T1000 (cell line): ENCODE measurements at regions not wholly inside any gene's neighbourhood (a gene's known extent, or its start where the extent isn't known, plus 50 kb on each side); places are given as distances from the start of the nearest gene placed in this dataset.

ENCODE experiments used
- DNase-seq: peaks from one replicate; lab custom pipeline; 2025; ENCODE audit warnings: mixed read lengths; lab: John Stamatoyannopoulos, UW

DNA sequence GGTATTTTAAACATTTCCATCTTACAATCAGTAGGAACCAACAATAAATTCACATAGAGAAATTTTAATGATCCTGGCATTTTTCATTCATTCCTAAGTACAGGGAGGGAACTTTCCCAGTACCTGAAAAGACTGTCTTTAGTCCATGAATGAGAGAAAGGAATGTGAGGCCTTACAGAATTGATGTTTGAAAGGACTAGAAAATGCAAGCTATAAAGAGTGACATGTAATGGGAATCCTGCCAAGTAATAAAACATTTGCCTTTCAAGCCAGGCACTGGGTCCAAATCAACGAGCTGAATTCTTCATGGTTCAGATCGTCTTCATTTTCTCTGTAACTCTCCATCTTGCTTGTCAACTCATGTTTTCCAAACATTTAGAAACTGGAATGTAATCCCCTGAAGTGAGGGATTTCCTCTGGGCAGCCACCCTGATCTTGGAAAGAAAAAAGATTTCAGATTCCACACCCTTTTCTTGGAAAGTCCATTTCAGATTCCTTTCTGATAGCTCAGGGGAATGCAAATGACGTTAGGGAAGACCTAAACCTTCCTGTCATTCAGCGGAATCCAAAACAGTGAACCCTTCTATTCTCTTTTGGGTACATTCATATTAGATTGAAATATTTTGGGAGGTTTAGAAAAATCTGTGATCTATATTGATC is 315.8 kb downstream of the SH3GL2 start:
- DNase-seq, result no peak

DNA sequence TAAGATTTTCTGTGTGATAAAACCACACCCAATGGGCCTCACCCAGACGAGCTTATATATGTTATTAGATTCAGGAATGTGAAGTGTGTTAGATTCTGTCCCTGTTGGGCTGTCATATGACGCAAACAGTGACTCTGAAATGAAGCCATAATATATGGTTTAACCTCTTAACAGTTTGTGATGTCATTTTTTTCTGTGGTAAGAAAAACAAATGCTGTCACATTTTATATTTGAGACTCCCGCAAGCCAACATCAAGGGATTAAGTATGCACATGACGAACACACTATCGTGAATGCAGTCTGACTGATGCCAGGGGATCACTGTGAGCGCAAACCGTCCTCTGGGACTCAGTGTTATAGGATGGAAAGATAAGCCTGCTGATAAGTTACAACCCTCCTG is 321.7 kb downstream of the SH3GL2 start:
- DNase-seq, result no peak

DNA sequence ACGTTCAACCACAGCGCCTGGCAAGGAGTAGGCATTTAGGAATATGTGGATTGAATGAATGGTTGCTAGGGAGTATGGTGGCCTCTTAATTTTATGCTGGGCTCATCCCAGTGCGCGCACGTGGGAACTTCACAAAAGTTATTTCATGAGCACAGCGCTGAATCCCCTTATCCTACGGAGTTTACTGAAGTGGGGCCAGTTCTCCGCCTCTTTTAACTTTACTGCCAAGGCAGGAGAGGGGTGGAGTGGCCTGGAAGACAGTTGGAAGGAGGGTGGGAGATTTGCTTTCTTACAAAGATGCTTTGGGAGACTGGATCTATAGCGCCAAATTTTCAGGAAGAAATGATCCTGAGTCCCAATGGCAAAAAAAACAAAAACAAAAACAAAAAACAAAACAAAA is 326.5 kb downstream of the SH3GL2 start:
- no peak for DNase-seq

DNA sequence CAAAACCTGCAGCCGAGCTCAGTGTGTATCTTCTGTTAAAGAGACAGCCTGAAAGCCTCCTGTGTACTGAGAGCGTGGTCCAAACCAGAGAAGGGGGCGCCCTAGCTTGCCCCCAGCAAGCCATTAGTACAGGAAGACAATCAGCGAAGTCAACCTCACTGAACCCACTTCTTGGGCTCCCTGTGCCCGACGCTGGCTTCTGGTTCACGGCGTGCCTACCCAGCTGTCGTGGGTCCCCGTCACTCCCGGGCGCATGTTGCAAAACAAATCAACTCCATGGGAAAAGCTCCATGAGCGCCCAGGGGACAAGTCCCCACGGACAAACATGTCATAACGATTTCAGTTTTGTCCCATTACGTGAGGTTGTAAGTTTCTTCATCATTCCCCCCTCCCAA is 326.9 kb downstream of the SH3GL2 start:
- DNase-seq, result no peak

DNA sequence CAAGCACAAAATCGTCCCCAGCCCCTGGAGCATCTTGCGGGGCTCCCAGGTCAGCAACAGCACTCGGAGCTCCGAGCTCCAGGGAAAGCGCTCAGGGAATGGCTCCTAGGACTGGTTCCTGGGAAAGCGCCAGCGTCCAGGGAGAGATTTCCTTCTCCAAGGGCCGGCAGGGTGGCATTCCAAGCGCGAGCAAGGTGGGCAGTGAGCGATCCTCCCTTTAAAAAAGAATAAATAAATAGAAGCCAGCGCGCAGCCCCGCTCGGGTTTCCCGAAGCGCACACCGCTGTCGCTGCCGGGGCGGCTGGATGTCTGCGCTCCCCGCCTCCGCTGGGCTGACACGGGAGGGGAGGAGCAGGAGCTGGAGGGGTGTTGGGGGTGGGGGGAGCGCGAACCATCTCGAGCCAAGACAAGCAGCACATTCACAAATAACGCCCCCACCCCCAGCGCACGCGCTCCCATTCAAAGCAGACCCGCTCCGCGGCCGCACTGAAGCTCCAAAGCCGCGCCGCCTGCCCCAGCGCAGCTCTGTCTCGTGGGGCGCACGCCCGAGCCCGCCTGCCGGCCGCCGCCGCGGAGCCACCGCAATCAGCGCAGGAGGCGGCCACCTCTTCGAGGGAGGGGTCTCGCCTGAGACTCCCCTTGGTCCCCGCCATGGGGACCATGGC is 327.4 kb downstream of the SH3GL2 start:
- no peak for DNase-seq

DNA sequence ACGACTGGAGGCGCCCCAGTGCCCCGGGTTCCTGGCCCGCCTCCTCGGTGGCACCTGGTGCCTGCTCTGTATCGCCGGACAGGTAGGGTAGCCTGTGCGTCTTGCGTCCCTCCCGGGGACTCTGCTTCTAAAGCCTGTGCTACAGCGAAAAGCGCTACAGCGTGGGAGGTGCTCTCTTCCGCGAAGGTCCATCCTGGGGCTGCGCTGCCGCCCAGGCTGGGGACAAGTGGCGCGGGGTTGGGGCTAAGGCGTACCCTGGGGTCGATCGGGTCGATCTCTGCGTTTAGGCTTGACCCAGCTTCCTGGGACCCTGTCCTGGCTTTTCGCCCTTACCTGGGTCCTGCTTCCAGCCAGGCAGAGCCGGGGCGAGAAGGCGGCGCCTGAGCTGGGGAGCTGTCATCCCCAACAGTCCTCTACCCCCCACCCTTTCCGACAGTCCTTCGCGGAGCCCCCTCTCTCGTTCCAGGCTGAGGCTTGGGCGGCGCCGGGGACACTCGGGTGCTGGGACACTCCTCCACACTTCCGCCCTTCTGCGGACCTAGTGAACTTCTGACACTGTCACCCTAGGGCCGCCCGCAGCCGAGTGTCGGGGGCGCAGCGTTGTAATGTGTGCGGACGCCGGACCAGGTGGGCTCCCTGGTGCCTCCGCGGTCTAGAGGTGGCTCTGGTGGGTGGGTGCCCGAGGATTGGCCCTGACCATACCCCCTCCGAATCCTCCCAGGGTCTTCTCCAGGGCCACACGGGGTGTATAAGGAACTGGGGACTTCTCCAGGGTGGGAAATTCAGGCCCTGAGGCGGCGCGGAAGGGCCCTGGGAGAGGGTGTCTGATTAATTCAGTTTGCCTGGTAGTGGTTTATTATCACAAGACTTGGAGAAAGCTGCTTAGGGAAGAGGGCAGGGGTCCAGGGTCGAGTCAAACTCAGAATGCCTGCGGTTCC is 328.2 kb downstream of the SH3GL2 start:
- no peak for DNase-seq

DNA sequence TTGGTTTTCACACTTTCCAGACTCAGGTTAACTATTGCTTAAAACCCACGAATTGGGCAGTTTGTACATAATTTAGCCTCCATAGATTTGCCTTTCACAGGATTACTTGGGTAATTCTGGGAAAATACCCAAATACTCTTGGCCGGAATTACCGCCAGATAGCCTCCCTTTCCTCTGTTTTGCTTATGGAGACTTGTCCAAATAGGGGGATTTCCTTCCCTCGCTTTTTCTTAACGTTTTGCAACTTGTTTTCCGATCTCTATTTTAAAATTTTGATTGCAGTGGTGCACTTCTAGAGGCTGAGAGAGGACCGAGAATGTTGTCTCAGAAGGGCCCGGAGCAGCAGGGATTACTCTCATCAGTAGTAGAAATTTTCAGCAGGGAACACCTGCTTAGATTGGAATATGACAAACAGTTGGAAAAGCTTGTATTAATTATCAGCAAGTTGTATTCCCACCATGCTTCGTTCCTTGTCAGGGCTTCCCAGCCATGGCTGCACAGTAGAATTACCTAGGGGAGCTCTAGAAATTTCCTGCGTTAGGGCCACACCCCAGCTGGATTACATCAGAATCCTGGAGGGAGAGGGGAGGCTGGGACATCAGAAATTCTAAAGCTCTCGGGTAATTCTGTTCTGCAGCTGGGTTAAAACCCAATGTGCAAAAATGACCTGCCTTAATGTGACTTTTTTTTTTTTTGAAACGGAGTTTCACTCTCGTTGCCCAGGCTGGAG is 329.1 kb downstream of the SH3GL2 start:
- no peak for DNase-seq

DNA sequence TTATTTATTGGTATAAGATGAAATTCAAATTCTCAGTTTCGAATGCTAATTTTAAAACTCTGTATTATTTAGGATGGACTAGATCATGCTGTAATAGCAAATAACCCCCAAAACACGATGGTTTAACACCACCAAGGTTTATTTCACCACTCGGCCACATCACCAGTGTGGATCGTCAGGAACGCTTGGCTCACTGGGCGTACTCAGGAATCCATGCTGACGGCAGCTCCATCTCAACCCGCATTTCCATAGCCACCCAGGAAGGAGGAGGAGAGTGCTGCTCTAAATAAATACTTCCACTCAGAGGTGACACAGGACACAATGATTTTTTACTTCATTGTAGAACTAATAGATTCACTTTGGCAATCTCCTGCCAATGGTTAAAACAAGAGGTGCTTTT is 347.4 kb downstream of the SH3GL2 start:
- no peak for DNase-seq

DNA sequence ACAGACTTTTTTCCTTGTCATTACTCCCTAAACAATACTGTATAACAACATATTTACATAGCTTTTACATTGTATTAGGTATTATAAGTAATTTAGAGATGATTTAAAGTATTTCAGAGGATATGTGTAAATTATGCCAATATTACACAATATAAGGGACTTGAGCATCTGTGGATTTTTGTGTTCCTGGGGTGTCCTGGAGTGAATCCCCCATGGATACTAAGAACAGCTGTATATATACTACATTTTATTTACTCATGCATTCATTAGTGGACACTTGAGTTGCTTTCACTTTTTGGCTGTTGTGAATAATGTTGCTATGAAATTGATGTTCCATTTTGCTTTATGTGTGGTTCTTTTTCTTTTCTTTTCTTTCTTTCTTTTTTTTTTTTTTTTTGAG is 348.8 kb downstream of the SH3GL2 start:
- no peak for DNase-seq

DNA sequence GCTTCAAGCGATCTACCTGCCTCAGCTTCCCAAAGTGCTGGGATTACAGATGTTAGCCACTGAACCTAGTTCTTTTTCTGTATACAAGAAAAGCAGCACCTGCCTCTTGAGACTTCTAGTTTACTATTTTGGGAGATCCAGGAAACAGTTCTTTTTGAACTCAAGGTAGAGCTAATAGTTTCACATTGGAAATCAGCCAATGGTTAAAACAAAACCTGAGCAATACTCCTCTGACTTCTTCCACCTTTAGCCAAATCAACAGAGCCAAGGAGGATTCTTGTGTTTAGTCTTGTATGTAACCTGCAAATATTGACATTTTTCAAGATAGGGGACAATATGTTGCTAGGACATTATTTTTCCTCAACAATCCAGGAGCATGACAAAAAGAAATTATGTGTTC is 349.4 kb downstream of the SH3GL2 start:
- no peak for DNase-seq

DNA sequence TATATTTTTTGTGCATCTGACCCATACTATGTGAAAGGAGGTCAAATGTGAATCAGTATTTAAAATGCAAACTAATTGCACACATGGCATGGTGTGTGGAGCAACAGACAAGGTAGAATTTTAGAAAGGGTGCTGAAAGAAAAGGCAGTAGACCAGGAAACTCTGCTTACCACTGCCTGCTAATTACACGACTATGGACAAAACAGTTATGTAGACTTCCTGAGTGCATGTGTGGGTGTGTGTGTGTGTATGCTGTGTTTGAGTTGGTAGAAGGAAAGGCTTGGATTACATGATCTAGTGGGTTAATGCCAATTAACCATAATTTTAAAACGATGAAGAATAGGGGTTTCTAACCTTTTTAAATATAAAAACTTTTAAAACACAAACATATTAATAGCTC is 349.9 kb downstream of the SH3GL2 start:
- no peak for DNase-seq

DNA sequence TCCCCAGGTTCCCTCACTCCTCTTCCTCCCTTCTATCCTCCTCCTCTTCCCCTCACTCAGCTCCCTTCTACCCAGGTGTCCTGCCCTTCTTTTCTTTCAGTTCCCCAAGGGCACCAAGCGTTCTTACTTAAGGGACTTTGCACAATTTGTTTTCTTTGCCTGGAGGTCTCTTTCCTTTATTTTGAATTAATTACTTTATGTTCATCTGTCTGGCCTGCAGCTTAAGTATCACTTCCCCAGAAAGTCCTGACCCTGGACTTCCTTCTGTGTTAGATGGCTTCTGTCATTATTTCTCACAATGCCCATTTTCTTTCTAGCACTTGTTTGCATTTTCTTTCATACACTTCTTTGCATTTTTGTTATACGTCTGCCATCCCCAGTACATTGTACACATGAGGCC is 350.6 kb downstream of the SH3GL2 start:
- no peak for DNase-seq

DNA sequence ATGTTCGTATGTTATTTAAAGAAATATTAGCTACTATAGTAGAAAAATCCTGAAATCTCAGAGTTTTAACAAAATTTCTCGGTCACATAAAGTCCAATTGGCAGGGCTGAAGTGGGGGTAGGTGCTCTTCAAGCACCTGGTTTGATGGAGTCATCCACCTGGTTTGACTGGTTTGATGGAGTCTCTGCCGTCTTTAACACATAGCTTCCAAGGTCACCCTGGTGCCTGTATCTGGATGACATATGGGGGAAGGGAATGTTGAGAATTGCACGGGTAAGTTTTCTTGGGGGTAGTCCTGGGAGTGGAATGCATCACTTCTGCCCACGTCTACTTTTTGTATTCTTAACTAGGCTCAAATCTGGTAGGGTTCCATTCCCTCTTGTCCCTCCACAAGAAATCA is 351.2 kb downstream of the SH3GL2 start:
- DNase-seq, result no peak

DNA sequence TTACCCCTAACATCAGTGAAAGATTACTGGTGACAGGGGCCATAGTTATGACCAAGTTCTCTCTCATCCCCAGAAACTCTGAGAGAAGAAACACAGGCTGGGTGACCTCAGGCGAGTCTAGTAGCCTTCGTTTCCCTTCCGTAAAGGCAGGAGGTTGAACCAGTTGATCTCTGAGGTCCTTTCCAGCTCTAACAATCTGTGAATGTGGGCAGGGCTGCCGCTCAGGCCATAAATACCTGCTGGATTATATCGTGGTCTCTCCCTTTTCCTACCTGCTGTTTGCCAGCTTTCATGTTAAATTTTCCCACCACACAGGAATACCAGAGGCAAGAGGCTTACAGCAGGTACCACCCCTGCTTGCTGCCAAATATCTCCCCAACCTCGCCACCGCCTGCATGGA is 357.5 kb downstream of the SH3GL2 start:
- DNase-seq, result no peak

DNA sequence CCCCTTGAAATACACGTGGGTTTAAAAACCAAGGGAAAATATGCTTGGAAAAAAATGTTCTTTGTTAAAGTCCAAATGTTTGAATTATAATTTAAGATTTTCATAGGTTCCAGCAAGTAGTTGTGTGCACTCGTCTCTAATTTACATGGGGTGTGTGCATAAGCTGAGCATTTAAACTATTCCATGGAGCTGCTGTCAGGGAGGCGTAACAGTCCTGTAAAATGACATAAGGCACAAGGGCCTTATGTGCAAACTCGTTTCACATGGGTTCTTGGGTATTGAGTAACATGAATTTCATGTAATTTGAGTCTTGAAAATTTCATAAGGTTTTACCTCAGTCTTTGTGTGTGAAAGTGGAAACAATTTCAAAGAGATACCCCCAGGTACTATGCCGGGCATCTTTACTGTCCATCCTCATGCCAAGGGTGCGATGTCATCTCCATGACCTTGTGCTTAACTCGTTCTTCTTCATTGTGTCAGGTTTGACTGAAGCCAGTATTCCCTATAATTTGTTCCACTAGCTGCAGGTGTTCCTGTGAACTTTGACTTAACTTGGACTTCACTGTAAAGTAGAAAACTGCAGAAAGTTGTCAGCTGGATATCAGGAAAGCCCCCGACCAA is 359.3 kb downstream of the SH3GL2 start:
- DNase-seq, result no peak

DNA sequence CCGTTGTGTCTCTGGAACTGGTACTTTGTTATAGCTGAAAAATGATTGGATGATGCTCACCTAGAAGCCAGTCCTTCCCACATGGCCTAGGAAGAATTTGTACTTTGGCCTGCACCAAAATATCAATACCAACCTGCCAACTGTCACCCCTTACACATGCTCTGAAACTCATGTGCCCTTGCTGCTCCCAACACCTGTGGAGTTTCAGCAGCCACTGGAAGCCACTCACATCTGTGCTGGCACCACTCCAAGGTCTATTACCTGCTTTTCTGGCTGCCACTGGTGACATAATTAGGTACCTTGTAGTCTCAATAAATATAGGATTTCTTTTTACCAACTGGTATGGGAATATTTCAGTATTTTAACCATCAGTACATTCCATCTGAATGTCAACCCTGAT is 363.6 kb downstream of the SH3GL2 start:
- no peak for DNase-seq

DNA sequence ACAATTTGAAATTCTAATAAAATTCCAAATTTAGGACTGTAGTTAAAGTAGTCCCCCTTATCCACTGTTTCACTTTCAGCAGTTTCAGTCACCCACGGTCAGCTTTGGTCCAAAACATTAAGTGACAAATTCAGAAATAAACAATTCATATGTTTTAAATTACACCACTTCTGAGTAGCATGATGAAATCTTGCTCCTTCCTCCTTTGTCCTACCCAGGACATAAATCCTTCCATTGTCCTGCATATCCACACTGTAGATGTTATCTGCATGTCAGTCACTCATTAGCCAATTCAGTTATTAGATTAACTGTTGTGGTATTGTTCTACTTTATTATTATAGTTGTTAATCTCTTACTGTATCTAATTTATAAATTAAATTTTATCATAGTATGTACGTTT is 376.5 kb downstream of the SH3GL2 start:
- DNase-seq, result no peak

DNA sequence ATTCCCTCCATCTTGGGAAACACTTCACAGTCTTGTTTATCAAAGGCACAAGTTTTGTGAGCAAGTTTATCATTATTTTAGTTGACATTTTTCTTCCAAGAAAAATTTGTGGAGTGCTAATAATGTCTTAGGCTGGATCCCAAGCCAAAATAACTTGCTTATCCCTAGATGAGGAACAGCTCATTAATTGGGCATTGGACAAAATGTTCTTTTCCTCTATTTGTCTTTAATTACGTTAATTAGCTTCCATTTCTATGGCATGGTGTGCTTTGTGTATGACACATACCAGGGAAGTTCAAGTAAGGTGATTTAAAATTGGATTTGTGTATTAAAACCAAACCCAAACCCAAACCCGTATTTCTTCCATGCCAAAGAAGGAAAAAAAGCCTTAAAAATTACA is 379.5 kb downstream of the SH3GL2 start:
- DNase-seq, result no peak

DNA sequence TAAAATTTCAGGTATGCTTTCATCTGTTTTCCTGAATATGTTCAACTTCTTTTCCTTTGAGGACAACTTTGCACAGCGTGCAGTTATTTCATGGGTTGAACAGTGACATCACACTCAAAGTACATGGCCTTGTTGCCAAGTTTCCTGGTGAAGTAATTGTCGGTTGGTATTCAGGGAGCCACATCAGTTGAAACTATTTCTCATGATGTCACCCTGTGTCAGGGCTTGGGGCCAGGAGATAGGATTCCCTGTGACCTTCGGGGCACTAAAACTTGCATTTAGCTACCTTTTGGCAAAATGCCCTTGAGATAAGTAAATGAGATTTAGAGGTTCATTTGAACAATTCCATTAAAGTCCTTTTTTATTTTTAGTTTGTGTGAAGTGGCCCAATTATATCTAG is 383.9 kb downstream of the SH3GL2 start:
- no peak for DNase-seq

DNA sequence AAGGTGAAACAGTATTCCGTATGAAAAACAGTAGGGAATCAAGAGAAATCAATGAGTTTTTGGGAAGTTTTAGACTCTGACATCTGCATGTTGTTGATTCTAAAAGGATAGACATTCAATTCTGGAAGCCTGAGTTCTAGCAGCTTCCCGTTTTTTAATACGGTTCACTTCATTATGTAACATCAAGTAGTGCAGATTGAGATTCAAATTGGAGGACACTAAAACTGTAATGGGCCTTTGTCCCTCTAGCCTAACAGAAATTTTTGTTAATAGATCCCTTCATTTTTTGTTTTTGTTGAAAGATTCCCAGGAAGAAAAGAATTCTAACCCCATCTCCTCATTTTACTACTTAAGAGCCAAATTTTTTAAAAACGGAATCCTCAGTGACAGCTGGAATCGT is 384.6 kb downstream of the SH3GL2 start:
- DNase-seq, result no peak

DNA sequence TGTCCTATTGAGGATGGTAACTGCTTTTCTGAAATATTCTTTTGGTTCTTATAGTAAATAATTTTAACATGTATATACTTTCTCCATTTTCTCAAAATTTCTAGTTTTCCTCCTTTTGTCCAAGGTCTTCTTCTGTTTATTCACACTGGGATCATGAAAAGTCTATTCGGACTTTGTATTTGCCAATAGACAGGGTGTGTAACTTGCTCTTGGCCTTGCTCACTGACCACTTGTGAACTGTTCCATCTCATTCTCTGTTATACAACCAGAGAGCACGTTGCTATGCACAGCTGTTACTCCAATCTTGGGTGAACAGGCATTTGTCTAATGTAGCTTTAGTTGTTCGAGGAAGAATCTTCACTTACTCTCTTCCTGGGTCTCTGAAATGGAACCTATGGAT is 388.9 kb downstream of the SH3GL2 start:
- DNase-seq, result no peak

DNA sequence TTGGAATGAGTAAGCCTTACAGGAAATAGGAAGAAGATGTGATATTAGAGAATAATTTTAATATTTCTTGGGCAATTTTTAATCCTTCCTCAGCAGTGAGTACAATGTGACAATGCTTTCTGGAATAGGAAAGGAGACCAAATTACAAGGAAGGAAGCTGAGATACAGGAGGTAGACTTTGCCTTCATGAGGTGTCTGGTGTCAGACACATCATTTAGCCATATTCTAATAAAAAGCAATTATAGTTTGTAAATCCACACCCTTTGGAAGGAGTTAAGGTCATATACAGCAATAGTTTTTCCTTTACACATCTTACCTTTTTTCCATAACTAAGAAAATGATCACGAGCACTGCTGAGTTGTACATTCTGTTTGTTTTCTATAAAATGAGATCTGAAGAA is 390.4 kb downstream of the SH3GL2 start:
- no peak for DNase-seq
